ENCODE measurements at regions not wholly inside any gene's neighbourhood (a gene's known extent, or its start where the extent isn't known, plus 50 kb on each side); places are given as distances from the start of the nearest gene placed in this dataset.
"Not testable (repeated sequence)": the region's sequence is repeated elsewhere in the genome, so short reads cannot be mapped to it uniquely, and the experiment has no call there.

- DNase-seq, result no peak
- in situ Hi-C loops (cut with MboI), result no loop called here
- Histone ChIP-seq H3K27me3 (replicated peaks; ENCODE audit: insufficient read depth) (no peaks in the 10 kb centered on the region), H3F3A (ENCODE audit: insufficient read depth) (no peaks in the 10 kb centered on the region), H3K4me2 (ENCODE audit: unreplicated experiment) (no peak overlapping the region), H3K27ac (no peak overlapping the region), H3K4me1 (ENCODE audit: insufficient read depth) (no peaks in the 10 kb centered on the region), H3K79me2 (ENCODE audit: insufficient read depth) (no peaks in the 10 kb centered on the region), H3K9ac (no peak overlapping the region), H3K36me3 (ENCODE audit: low read depth) (no peaks in the 10 kb centered on the region), H3K9me2 (ENCODE audit: insufficient read depth) (no peaks in the 10 kb centered on the region), H2AFZ (no peak overlapping the region), H3K9me3 (ENCODE audit: low read depth) (no peaks in the 10 kb centered on the region), H3K4me3 (no peak overlapping the region), H4K20me1 (ENCODE audit: insufficient read depth) (no peaks in the 10 kb centered on the region)
- WGBS, 2 experiments (ENCODE audit: low coverage in 1 of 2, low lambda C conversion rate in 2 of 2, missing lambda C conversion rate in 2 of 2), result 76 to 82% methylated on average over 5 of the region's 5 CpGs
- TF ChIP-seq EZH2phosphoT487 (IDR thresholded peaks at IDR 0.05; ENCODE audit: insufficient read depth, low read depth) (no peak), EZH2 (IDR thresholded peaks at IDR 0.05; ENCODE audit: insufficient read depth, poor library complexity, severe bottlenecking) (no peak)
Measured at GRCh38 chr7:152541892-152542291, 106.1 kb upstream of the KMT2C start.

DNA sequence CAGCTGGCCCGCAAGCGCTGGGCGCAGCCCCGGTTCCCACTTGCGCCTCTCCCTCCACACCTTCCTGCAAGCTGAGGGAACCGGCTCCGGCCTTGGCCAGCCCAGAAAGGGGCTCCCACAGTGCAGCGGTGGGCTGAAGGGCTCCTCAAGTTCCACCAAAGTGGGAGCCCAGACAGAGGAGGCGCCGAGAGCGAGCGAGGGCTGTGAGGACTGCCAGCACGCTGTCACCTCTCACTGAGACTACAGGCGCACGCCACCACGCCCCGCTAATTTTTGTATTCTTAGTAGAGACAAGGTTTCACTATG is 103.3 kb upstream of the KMT2C start:
- WGBS, 2 experiments (ENCODE audit: low coverage in 1 of 2, low lambda C conversion rate in 2 of 2, missing lambda C conversion rate in 2 of 2), result 89 to 99% methylated on average over 14 of the region's 17 CpGs
- H3K4me3 ChIP-seq; H4K20me1 ChIP-seq (ENCODE audit: insufficient read depth); H3K9ac ChIP-seq; H3K36me3 ChIP-seq (ENCODE audit: low read depth); H3K9me3 ChIP-seq (ENCODE audit: low read depth); DNase-seq; H3K4me2 ChIP-seq (ENCODE audit: unreplicated experiment); in situ Hi-C loops (cut with MboI); H3K27ac ChIP-seq; H3K9me2 ChIP-seq (ENCODE audit: insufficient read depth); H3K79me2 ChIP-seq (ENCODE audit: insufficient read depth); H2AFZ ChIP-seq; H3F3A ChIP-seq (ENCODE audit: insufficient read depth); H3K4me1 ChIP-seq (ENCODE audit: insufficient read depth); H3K27me3 ChIP-seq (replicated peaks; ENCODE audit: insufficient read depth): not testable (repeated sequence)

DNA sequence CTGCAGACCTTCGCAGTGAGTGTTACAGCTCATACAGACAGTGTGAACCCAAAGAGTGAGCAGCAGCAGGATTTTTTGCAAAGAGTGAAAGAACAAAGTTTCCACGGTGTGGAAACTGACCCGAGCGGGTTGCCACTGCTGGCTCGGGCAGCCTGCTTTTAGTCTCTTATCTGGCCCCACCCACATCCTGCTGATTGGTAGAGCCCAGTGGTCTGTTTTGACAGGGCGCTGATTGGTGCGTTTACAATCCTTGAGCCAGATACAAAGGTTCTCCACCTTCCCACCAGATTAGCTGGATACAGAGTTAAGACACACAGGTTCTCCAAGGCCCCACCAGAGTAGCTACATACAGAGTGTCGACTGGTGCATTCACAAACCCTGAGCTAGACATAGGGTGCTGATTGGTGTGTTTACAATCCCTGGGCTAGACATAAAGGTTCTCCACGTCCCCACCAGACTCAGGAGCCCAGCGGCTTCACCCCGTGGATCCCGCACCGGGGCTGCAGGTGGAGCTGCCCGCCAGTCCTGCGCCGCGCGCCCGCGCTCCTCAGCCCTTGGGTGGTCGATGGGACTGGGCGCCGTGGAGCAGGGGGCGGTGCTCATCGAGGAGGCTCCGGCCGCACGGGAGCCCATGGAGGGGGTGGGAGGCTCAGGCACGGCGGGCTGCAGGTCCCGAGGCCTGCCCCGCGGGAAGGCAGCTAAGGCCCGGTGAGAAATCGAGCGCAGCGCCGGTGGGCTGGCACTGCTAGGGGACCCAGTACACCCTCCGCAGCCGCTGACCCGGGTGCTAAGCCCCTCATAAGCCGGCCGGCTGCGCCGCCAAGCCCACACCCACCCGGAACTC is 102.8 kb upstream of the KMT2C start:
- H3K9ac ChIP-seq; in situ Hi-C loops (cut with MboI); H3K9me3 ChIP-seq (ENCODE audit: low read depth); H3K9me2 ChIP-seq (ENCODE audit: insufficient read depth); H3K79me2 ChIP-seq (ENCODE audit: insufficient read depth); H3K4me3 ChIP-seq; H3K27ac ChIP-seq; H4K20me1 ChIP-seq (ENCODE audit: insufficient read depth); H3K4me2 ChIP-seq (ENCODE audit: unreplicated experiment); H3K27me3 ChIP-seq (replicated peaks; ENCODE audit: insufficient read depth); H3F3A ChIP-seq (ENCODE audit: insufficient read depth); DNase-seq; H3K36me3 ChIP-seq (ENCODE audit: low read depth); H3K4me1 ChIP-seq (ENCODE audit: insufficient read depth); H2AFZ ChIP-seq: not testable (repeated sequence)
- 86 to 89% methylated on average over 25 to 29 of the region's 46 CpGs for WGBS, 2 experiments (ENCODE audit: low coverage in 1 of 2, low lambda C conversion rate in 2 of 2, missing lambda C conversion rate in 2 of 2)

DNA sequence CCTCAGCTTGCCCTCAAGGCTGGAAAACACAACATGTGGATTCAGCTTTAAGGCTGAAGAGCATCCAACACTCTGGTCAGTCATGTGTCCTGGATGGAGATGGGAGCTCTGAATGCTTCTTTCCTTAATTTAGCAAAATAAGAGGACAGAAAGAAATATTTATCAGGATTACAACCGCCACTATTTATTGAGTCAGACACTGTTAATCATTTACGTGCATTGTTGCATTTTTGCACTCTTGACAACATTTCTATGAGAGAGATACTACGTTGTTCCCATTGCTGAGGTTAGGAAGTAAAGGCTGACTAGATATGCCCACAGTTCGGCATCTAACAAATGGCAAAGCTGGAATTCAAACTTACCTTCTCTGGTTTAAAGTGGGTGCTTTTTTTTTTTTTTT is 101.8 kb upstream of the KMT2C start:
- no peak overlapping the region for H3K9ac ChIP-seq
- no peak overlapping the region for H2AFZ ChIP-seq
- WGBS, 2 experiments (ENCODE audit: low coverage in 1 of 2, low lambda C conversion rate in 2 of 2, missing lambda C conversion rate in 2 of 2), result 54 to 60% methylated on average over 4 of the region's 4 CpGs
- H3K4me1 ChIP-seq (ENCODE audit: insufficient read depth), result no peaks in the 10 kb centered on the region
- H3K4me2 ChIP-seq (ENCODE audit: unreplicated experiment), result no peak overlapping the region
- in situ Hi-C loops (cut with MboI), result no loop called here
- no peaks in the 10 kb centered on the region for H3K36me3 ChIP-seq (ENCODE audit: low read depth)
- no peak overlapping the region for H3K4me3 ChIP-seq
- H3K9me3 ChIP-seq (ENCODE audit: low read depth), result no peaks in the 10 kb centered on the region
- no peaks in the 10 kb centered on the region for H3K79me2 ChIP-seq (ENCODE audit: insufficient read depth)
- no peak overlapping the region for H3K27ac ChIP-seq
- no peaks in the 10 kb centered on the region for H3K9me2 ChIP-seq (ENCODE audit: insufficient read depth)
- H3F3A ChIP-seq (ENCODE audit: insufficient read depth), result no peaks in the 10 kb centered on the region
- DNase-seq, result no peak
- H4K20me1 ChIP-seq (ENCODE audit: insufficient read depth), result no peaks in the 10 kb centered on the region
- no peak for TF ChIP-seq EZH2phosphoT487 (IDR thresholded peaks at IDR 0.05; ENCODE audit: insufficient read depth, low read depth)
- TF ChIP-seq EZH2 (IDR thresholded peaks at IDR 0.05; ENCODE audit: insufficient read depth, poor library complexity, severe bottlenecking), result no peak
- H3K27me3 ChIP-seq (replicated peaks; ENCODE audit: insufficient read depth), result no peaks in the 10 kb centered on the region

- no peaks in the 10 kb centered on the region for H3K9me3 ChIP-seq (ENCODE audit: low read depth)
- no peak overlapping the region for H3K27ac ChIP-seq
- H3K27me3 ChIP-seq (replicated peaks; ENCODE audit: insufficient read depth), result no peaks in the 10 kb centered on the region; the same call in 1 of the 2 replicates
- TF ChIP-seq EZH2phosphoT487 (IDR thresholded peaks at IDR 0.05; ENCODE audit: insufficient read depth, low read depth) (no peak), EZH2 (IDR thresholded peaks at IDR 0.05; ENCODE audit: insufficient read depth, poor library complexity, severe bottlenecking) (no peak)
- WGBS, 2 experiments (ENCODE audit: low coverage in 1 of 2, low lambda C conversion rate in 2 of 2, missing lambda C conversion rate in 2 of 2), result 70 to 71% methylated on average over 6 of the region's 6 CpGs
- H3K79me2 ChIP-seq (ENCODE audit: insufficient read depth), result no peaks in the 10 kb centered on the region
- H3K9me2 ChIP-seq (ENCODE audit: insufficient read depth), result no peaks in the 10 kb centered on the region
- no peaks in the 10 kb centered on the region for H4K20me1 ChIP-seq (ENCODE audit: insufficient read depth)
- in situ Hi-C loops (cut with MboI), result no loop called here
- H3F3A ChIP-seq (ENCODE audit: insufficient read depth), result no peaks in the 10 kb centered on the region
- H3K36me3 ChIP-seq (ENCODE audit: low read depth), result no peaks in the 10 kb centered on the region
- no peak overlapping the region for H2AFZ ChIP-seq
- H3K9ac ChIP-seq, result no peak overlapping the region
- no peak for DNase-seq
- H3K4me1 ChIP-seq (ENCODE audit: insufficient read depth), result peaks cover 5% of the 10 kb centered on the region; the same call in 1 of the 2 replicates
- H3K4me2 ChIP-seq (ENCODE audit: unreplicated experiment), result no peak overlapping the region
- H3K4me3 ChIP-seq, result no peak overlapping the region
Measured at GRCh38 chr7:152528612-152529011, 92.8 kb upstream of the KMT2C start.
